GM18502 (cell line): ENCODE measurements at regions not wholly inside any gene's neighbourhood (a gene's known extent, or its start where the extent isn't known, plus 50 kb on each side); places are given as distances from the start of the nearest gene placed in this dataset.
"Not testable (repeated sequence)": the region's sequence is repeated elsewhere in the genome, so short reads cannot be mapped to it uniquely, and the experiment has no call there.

Source experiments
- ATAC-seq: cut with Tn5 transposase; IDR thresholded peaks from one replicate; pipeline ENCODE4 v1.9.1; 2021; ENCODE audit warnings: mild to moderate bottlenecking; ENCODE audit not compliant: unreplicated experiment, poor library complexity

- no peak for ATAC-seq
Measured at GRCh38 chr19:29060813-29061364, 152.1 kb downstream of the UQCRFS1 start.

GRCh38 chr19:29056535-29056934, 156.4 kb downstream of the UQCRFS1 start:
- no peak for ATAC-seq

- no peak for ATAC-seq
Measured at GRCh38 chr19:29054886-29055675, 157.9 kb downstream of the UQCRFS1 start.

- ATAC-seq, result no peak
Measured at GRCh38 chr19:29048873-29049272, 164.1 kb downstream of the UQCRFS1 start.

GRCh38 chr19:29045679-29046254, 167.2 kb downstream of the UQCRFS1 start:
- ATAC-seq, result no peak

- ATAC-seq, result no peak
Measured at GRCh38 chr19:29044037-29044436, 168.9 kb downstream of the UQCRFS1 start.

GRCh38 chr19:29042450-29042849, 170.5 kb downstream of the UQCRFS1 start:
- ATAC-seq, result no peak

GRCh38 chr19:29040951-29041350, 172.0 kb downstream of the UQCRFS1 start:
- no peak for ATAC-seq

GRCh38 chr19:29040292-29040691, 172.7 kb downstream of the UQCRFS1 start:
- ATAC-seq, result no peak

GRCh38 chr19:29039036-29039435, 173.9 kb downstream of the UQCRFS1 start:
- ATAC-seq, result not testable (repeated sequence)

GRCh38 chr19:29031216-29031615, 181.7 kb downstream of the UQCRFS1 start:
- ATAC-seq, result no peak

- no peak for ATAC-seq
Measured at GRCh38 chr19:29029268-29029958, 183.5 kb downstream of the UQCRFS1 start.

- no peak for ATAC-seq
Measured at GRCh38 chr19:29022599-29022998, 190.4 kb downstream of the UQCRFS1 start.

- ATAC-seq, result no peak
Measured at GRCh38 chr19:29022165-29022564, 190.8 kb downstream of the UQCRFS1 start.

GRCh38 chr19:29021232-29021916, 191.6 kb downstream of the UQCRFS1 start:
- ATAC-seq, result no peak

- ATAC-seq, result no peak
Measured at GRCh38 chr19:29019403-29019802, 193.5 kb downstream of the UQCRFS1 start.

- ATAC-seq, result no peak
Measured at GRCh38 chr19:29018542-29018941, 194.4 kb downstream of the UQCRFS1 start.

- ATAC-seq, result no peak
Measured at GRCh38 chr19:29017788-29018187, 195.2 kb downstream of the UQCRFS1 start.

- ATAC-seq, result no peak
Measured at GRCh38 chr19:29016926-29017760, 195.8 kb downstream of the UQCRFS1 start.

- no peak for ATAC-seq
Measured at GRCh38 chr19:29016353-29016752, 196.6 kb downstream of the UQCRFS1 start.
